Neural cell (in vitro differentiated cells): ENCODE measurements at regions not wholly inside any gene's neighbourhood (a gene's known extent, or its start where the extent isn't known, plus 50 kb on each side); places are given as distances from the start of the nearest gene placed in this dataset.

ENCODE experiments used
- CTCF ChIP-seq: fragments of 450-650 bp; IDR thresholded peaks from 2 replicates; pipeline ENCODE4 v1.5.1; 2014; ENCODE audit warnings: antibody characterized with exemption, mild to moderate bottlenecking, moderate library complexity; ENCODE audit not compliant: poor library complexity, severe bottlenecking
- EP300 ChIP-seq: fragments of 450-650 bp; conservative IDR thresholded peaks from 2 replicates; pipeline ENCODE4 v1.6.1; 2014; ENCODE audit warnings: antibody characterized with exemption, mild to moderate bottlenecking, moderate library complexity; ENCODE audit not compliant: poor library complexity, severe bottlenecking
- EZH2 ChIP-seq: fragments of 200-600, 300-800 bp; shearing (Covaris generic), sonication (generic); IDR thresholded peaks from 2 replicates; pipeline ENCODE4 v1.6.1; 2014; ENCODE audit warnings: antibody characterized with exemption, low read length, borderline replicate concordance, mild to moderate bottlenecking; ENCODE audit not compliant: insufficient read depth, poor library complexity, severe bottlenecking
- POLR2AphosphoS5 ChIP-seq: IDR thresholded peaks from 2 replicates; pipeline ENCODE4 v1.6.1; 2012
- RAD21 ChIP-seq: fragments of 450-650 bp; conservative IDR thresholded peaks from 2 replicates; pipeline ENCODE4 v1.6.1; 2014; ENCODE audit warnings: antibody characterized with exemption, mild to moderate bottlenecking, moderate library complexity
- TAF1 ChIP-seq: IDR thresholded peaks from 2 replicates; pipeline ENCODE4 v1.6.1; 2012; ENCODE audit warnings: low read depth

- no peak for TF ChIP-seq EZH2
- TF ChIP-seq CTCF: no peak
- TF ChIP-seq EP300: no peak
- no peak for TF ChIP-seq POLR2AphosphoS5
- TF ChIP-seq RAD21: no peak
- TF ChIP-seq TAF1: no peak
Measured at GRCh38 chr6:113622254-113622653, 234.9 kb upstream of the MARCKS start.
